ENCODE measurements at regions not wholly inside any gene's neighbourhood (a gene's known extent, or its start where the extent isn't known, plus 50 kb on each side); places are given as distances from the start of the nearest gene placed in this dataset.

DNA sequence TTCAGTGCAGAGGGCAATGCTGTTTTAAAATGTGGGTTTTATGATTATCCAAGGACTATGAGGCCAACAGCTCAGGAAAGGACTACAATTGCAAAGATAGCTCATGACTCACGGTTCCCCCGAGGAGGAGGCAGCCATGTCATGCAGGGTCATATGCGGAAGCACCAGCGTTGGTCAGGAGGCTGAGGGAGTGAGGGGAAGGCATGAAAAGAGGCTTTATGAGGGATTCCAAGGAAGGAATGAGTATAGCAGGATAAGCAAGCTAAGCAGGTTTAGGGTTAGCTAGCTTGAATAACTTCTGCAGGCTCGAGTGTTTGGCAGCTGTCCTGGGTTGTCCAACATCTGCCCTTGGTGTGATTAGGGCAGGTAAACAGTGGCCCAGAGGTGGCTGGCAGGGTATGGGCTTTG, 495.1 kb downstream of the SETD4 start (continued):
- TF ChIP-seq, protein P1, sequence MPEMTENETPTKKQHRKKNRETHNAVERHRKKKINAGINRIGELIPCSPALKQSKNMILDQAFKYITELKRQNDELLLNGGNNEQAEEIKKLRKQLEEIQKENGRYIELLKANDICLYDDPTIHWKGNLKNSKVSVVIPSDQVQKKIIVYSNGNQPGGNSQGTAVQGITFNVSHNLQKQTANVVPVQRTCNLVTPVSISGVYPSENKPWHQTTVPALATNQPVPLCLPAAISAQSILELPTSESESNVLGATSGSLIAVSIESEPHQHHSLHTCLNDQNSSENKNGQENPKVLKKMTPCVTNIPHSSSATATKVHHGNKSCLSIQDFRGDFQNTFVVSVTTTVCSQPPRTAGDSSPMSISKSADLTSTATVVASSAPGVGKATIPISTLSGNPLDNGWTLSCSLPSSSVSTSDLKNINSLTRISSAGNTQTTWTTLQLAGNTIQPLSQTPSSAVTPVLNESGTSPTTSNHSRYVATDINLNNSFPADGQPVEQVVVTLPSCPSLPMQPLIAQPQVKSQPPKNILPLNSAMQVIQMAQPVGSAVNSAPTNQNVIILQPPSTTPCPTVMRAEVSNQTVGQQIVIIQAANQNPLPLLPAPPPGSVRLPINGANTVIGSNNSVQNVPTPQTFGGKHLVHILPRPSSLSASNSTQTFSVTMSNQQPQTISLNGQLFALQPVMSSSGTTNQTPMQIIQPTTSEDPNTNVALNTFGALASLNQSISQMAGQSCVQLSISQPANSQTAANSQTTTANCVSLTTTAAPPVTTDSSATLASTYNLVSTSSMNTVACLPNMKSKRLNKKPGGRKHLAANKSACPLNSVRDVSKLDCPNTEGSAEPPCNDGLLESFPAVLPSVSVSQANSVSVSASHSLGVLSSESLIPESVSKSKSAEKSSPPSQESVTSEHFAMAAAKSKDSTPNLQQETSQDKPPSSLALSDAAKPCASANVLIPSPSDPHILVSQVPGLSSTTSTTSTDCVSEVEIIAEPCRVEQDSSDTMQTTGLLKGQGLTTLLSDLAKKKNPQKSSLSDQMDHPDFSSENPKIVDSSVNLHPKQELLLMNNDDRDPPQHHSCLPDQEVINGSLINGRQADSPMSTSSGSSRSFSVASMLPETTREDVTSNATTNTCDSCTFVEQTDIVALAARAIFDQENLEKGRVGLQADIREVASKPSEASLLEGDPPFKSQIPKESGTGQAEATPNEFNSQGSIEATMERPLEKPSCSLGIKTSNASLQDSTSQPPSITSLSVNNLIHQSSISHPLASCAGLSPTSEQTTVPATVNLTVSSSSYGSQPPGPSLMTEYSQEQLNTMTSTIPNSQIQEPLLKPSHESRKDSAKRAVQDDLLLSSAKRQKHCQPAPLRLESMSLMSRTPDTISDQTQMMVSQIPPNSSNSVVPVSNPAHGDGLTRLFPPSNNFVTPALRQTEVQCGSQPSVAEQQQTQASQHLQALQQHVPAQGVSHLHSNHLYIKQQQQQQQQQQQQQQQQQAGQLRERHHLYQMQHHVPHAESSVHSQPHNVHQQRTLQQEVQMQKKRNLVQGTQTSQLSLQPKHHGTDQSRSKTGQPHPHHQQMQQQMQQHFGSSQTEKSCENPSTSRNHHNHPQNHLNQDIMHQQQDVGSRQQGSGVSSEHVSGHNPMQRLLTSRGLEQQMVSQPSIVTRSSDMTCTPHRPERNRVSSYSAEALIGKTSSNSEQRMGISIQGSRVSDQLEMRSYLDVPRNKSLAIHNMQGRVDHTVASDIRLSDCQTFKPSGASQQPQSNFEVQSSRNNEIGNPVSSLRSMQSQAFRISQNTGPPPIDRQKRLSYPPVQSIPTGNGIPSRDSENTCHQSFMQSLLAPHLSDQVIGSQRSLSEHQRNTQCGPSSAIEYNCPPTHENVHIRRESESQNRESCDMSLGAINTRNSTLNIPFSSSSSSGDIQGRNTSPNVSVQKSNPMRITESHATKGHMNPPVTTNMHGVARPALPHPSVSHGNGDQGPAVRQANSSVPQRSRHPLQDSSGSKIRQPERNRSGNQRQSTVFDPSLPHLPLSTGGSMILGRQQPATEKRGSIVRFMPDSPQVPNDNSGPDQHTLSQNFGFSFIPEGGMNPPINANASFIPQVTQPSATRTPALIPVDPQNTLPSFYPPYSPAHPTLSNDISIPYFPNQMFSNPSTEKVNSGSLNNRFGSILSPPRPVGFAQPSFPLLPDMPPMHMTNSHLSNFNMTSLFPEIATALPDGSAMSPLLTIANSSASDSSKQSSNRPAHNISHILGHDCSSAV (CRISPR knock-in tag; IDR thresholded peaks at IDR 0.05; ENCODE audit: borderline replicate concordance): no peak
- TF ChIP-seq, protein P2, sequence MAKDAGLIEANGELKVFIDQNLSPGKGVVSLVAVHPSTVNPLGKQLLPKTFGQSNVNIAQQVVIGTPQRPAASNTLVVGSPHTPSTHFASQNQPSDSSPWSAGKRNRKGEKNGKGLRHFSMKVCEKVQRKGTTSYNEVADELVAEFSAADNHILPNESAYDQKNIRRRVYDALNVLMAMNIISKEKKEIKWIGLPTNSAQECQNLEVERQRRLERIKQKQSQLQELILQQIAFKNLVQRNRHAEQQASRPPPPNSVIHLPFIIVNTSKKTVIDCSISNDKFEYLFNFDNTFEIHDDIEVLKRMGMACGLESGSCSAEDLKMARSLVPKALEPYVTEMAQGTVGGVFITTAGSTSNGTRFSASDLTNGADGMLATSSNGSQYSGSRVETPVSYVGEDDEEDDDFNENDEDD (CRISPR knock-in tag; IDR thresholded peaks at IDR 0.05; ENCODE audit: borderline replicate concordance): no peak
- TF ChIP-seq, protein P3, sequence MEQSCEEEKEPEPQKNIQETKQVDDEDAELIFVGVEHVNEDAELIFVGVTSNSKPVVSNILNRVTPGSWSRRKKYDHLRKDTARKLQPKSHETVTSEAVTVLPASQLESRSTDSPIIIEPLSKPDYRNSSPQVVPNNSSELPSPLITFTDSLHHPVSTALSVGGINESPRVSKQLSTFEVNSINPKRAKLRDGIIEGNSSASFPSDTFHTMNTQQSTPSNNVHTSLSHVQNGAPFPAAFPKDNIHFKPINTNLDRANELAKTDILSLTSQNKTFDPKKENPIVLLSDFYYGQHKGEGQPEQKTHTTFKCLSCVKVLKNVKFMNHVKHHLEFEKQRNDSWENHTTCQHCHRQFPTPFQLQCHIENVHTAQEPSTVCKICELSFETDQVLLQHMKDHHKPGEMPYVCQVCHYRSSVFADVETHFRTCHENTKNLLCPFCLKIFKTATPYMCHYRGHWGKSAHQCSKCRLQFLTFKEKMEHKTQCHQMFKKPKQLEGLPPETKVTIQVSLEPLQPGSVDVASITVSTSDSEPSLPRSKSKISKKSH (CRISPR knock-in tag; IDR thresholded peaks at IDR 0.05; ENCODE audit: borderline replicate concordance): no peak

Measured in HepG2 (cell line).